ENCODE measurements at regions not wholly inside any gene's neighbourhood (a gene's known extent, or its start where the extent isn't known, plus 50 kb on each side); places are given as distances from the start of the nearest gene placed in this dataset.

GRCh38 chr18:2451556-2451955, 119.7 kb downstream of the METTL4 start:
- Mint-ChIP-seq H3K27me3 (peaks cover 0 to 4% (median 0%) of the 10 kb centered on the region in 3 donors), H3K9me3 (peaks cover 0 to 14% (median 6%) of the 10 kb centered on the region in 7 donors), H3K4me3 (no peak overlapping the region), H3K4me1 (peaks cover 0 to 3% (median 0%) of the 10 kb centered on the region in 3 donors), H3K27ac (no peak overlapping the region), H3K36me3 (peaks cover 0 to 8% of the 10 kb centered on the region in 2 donors)
- no peak for DNase-seq
- ATAC-seq (ENCODE audit: low read depth in 2 of 2): no peak

- Mint-ChIP-seq H3K27me3 (peaks cover 11 to 25% (median 19%) of the 10 kb centered on the region in 3 donors), H3K36me3 (peaks cover 0 to 8% of the 10 kb centered on the region in 2 donors), H3K27ac (no peak overlapping the region), H3K9me3 (peaks cover 4 to 25% (median 13%) of the 10 kb centered on the region in 7 donors), H3K4me3 (no peak overlapping the region), H3K4me1 (no peaks in the 10 kb centered on the region)
- ATAC-seq (ENCODE audit: low read depth in 2 of 2) (no peak), DNase-seq (no peak)
These were observed 111.4 kb downstream of the METTL4 start for GRCh38 chr18:2459886-2460285.

DNA sequence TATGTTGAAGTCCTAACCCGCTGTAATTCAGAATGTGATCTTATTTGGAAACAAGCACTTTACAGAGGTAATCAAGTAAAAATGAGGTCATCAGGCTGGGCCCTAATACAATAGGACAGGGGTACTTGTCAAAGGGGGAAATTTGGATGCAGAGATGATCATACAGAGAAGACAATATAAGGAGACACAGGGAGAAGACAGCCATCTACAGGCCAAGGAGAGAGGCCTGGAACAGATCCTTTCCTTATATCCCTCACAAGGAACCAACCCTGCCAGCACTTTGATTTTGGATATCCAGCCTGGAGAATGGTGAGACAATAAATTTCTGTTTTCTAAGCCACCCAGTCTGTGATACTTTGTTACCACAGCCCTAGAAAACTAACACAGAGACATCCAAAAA, 104.3 kb downstream of the METTL4 start:
- Mint-ChIP-seq H3K36me3 (no peaks in the 10 kb centered on the region), H3K27me3 (peaks cover 10 to 43% (median 18%) of the 10 kb centered on the region in 3 donors), H3K27ac (no peak overlapping the region), H3K9me3 (no peaks in the 10 kb centered on the region), H3K4me1 (no peaks in the 10 kb centered on the region), H3K4me3 (no peak overlapping the region)
- DNase-seq: no peak
- no peak for ATAC-seq (ENCODE audit: low read depth in 2 of 2)

DNA sequence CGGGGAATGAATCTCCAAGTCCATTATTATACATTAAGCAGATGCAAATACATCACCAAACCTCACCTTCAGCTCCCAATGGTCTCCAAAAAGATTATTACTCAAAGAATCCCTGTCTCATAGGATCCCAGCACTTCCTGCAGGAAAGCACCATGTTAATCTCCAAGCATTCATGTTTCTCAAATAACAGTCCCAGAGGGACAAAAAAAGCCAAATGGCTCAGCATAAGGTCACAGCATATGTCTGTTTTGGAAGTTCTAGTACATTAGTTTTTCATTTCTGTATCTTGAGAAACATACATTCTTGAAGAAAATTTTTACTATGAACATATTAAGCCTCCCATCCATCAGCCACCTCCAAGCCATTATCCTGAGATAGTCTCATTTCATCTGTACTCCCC, 103.3 kb downstream of the METTL4 start:
- DNase-seq: no peak
- Mint-ChIP-seq H3K4me1 (no peaks in the 10 kb centered on the region), H3K27me3 (peaks cover 6 to 45% (median 28%) of the 10 kb centered on the region in 3 donors), H3K9me3 (no peaks in the 10 kb centered on the region), H3K27ac (no peak overlapping the region), H3K4me3 (no peak overlapping the region), H3K36me3 (no peaks in the 10 kb centered on the region)
- no peak for ATAC-seq (ENCODE audit: low read depth in 2 of 2)

- no peaks in the 10 kb centered on the region for H3K9me3 Mint-ChIP-seq
These were observed 99.8 kb downstream of the METTL4 start for GRCh38 chr18:2471523-2471922.

GRCh38 chr18:2478662-2479061, 92.6 kb downstream of the METTL4 start:
- no peak for DNase-seq
- H3K36me3 Mint-ChIP-seq: no peaks in the 10 kb centered on the region
- H3K4me3 Mint-ChIP-seq: no peak overlapping the region
- H3K27me3 Mint-ChIP-seq: peaks cover 30 to 38% (median 32%) of the 10 kb centered on the region in 3 donors
- no peak for ATAC-seq (ENCODE audit: low read depth in 2 of 2)
- peak overlapping the region in 1 of 6 donors; percentile 51 for H3K27ac Mint-ChIP-seq
- peaks cover 0 to 3% (median 0%) of the 10 kb centered on the region in 7 donors for H3K9me3 Mint-ChIP-seq
- H3K4me1 Mint-ChIP-seq: no peaks in the 10 kb centered on the region

More at GRCh38 chr18:2471523-2471922, 99.8 kb downstream of the METTL4 start:
- Mint-ChIP-seq H3K4me1 (no peaks in the 10 kb centered on the region), H3K27ac (no peak overlapping the region), H3K4me3 (no peak overlapping the region), H3K27me3 (peaks cover 17 to 43% (median 24%) of the 10 kb centered on the region in 3 donors), H3K36me3 (no peaks in the 10 kb centered on the region)
- DNase-seq (no peak), ATAC-seq (ENCODE audit: low read depth in 2 of 2) (no peak)

DNA sequence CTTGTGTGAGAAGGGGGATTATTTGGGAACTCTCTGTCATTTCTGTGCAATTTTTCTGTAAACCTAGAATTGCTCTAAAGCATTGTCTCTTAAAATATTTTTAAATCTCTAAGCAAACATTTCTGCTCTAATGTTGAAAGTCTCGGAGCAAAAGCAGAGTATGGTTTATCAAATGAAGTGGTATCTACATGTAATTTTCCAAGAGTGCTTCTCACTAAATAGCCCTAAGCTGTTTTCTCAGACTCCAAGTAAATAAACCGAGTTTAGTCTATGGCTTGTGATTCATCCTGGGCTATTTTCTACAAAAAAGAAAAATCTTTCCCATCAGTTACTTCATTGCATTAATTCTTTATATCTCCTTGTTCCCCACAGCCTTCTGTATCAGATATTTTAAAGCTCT, 90.8 kb downstream of the METTL4 start:
- peaks cover 18 to 35% (median 25%) of the 10 kb centered on the region in 3 donors for H3K27me3 Mint-ChIP-seq
- H3K9me3 Mint-ChIP-seq: peaks cover 0 to 3% (median 0%) of the 10 kb centered on the region in 7 donors
- no peak overlapping the region for H3K4me3 Mint-ChIP-seq
- H3K36me3 Mint-ChIP-seq: no peaks in the 10 kb centered on the region
- no peak for ATAC-seq (ENCODE audit: low read depth in 2 of 2)
- H3K4me1 Mint-ChIP-seq: no peaks in the 10 kb centered on the region
- H3K27ac Mint-ChIP-seq: no peak overlapping the region
- DNase-seq: no peak

DNA sequence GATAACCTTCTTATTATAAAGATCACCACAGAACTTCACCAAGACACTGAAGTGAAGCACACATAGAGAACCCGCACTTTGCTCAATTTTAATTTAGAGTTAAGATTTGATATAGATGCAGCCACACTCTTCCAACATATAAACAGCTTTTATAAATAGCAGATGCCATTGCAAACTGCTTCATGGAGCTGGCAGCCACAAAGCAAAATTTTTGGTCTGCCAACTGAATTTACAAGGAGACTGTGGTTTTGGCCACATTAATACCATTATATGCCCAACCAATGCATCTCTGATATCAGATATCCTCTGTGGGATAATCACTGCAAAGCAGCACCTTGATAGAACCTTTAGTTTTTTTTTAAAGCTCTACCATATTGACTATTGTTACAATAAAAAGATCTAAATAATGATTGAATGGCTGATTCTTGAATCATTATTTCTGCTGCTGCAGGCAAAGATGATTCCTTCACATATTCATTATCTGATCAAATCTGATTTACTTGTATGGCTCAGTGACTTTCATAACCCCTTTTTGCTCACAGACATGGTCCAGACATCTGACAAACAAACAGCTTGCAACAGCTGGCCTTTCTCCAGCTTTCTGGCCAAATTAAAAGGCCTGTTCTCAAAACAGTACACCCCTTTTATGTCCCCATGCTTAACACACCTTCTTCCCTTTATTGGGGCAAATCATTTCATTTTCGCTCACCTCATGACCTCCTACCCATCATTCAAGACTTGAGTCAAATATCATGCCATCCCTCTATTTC, 88.4 kb downstream of the METTL4 start:
- ATAC-seq (ENCODE audit: low read depth in 2 of 2) (no peak), DNase-seq (no peak)
- Mint-ChIP-seq H3K27ac (no peak overlapping the region), H3K27me3 (peaks cover 23 to 40% (median 37%) of the 10 kb centered on the region in 3 donors), H3K9me3 (peaks cover 0 to 3% (median 0%) of the 10 kb centered on the region in 7 donors), H3K36me3 (no peaks in the 10 kb centered on the region), H3K4me1 (no peaks in the 10 kb centered on the region), H3K4me3 (no peak overlapping the region)

DNA sequence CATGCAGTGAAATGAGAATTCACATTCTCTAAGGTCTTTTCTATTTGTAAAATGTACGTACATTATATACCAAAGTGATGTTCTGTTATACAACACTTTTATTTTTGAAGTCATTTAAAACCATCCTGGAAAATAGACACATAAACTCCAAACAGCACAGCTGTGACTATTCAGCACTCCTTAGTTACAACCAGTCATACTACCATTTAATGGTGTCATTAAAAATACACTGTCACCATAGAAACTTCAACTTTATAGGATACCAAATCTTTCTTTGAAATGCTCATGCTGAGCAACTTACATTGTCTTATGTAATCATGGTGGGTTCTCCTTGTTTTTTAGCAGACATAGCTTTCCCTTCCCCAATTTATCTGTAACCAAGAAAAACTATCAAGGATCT, 85.3 kb downstream of the METTL4 start:
- Mint-ChIP-seq H3K4me3 (no peak overlapping the region), H3K36me3 (no peaks in the 10 kb centered on the region), H3K27me3 (peaks cover 20 to 42% (median 30%) of the 10 kb centered on the region in 3 donors), H3K4me1 (no peaks in the 10 kb centered on the region), H3K9me3 (peaks cover 0 to 2% (median 0%) of the 10 kb centered on the region in 7 donors), H3K27ac (no peak overlapping the region)
- DNase-seq (no peak), ATAC-seq (ENCODE audit: low read depth in 2 of 2) (no peak)

- no peaks in the 10 kb centered on the region for H3K36me3 Mint-ChIP-seq
These were observed 84.9 kb downstream of the METTL4 start for GRCh38 chr18:2486426-2486825.

More at GRCh38 chr18:2486426-2486825, 84.9 kb downstream of the METTL4 start:
- no peak for ATAC-seq (ENCODE audit: low read depth in 2 of 2)
- H3K27ac Mint-ChIP-seq: no peak overlapping the region
- no peak for DNase-seq
- no peak overlapping the region for H3K4me3 Mint-ChIP-seq
- peaks cover 20 to 46% (median 30%) of the 10 kb centered on the region in 3 donors for H3K27me3 Mint-ChIP-seq
- H3K4me1 Mint-ChIP-seq: no peaks in the 10 kb centered on the region
- H3K9me3 Mint-ChIP-seq: peaks cover 0 to 2% (median 0%) of the 10 kb centered on the region in 7 donors

Data from naive B cell (primary cell).